DMS 273 (cell line): ENCODE measurements at regions not wholly inside any gene's neighbourhood (a gene's known extent, or its start where the extent isn't known, plus 50 kb on each side); places are given as distances from the start of the nearest gene placed in this dataset.

Experiments
- DNase-seq: peaks from one replicate; lab custom pipeline; 2025; ENCODE audit not compliant: unreplicated experiment; lab: John Stamatoyannopoulos, UW

- DNase-seq = no peak
Observed at GRCh38 chr3:150074697-150075416, 104.2 kb upstream of the PFN2 start.

- no peak for DNase-seq
Observed at GRCh38 chr3:150074277-150074676, 103.6 kb upstream of the PFN2 start.

DNA sequence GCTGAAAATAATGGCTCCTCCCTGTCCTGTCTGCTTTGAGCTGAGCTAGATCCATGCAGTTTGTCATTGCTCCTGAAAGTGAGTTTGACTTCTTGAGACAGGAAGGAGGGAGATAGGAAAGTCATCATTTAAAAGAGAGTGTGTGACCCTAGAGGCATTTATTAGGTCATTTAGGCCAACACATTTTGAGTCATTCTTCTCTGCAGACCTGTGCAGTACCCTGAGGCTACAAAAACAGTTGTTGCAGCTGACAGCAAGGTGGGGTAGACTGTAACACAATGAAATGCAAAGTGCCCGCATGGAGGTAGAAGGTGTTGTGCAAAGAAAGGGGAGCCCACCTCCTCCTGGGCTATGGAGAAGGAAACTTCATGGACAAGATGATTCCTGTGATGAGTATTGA, 102.8 kb upstream of the PFN2 start:
- no peak for DNase-seq

- no peak for DNase-seq
Observed at GRCh38 chr3:150073031-150073430, 102.3 kb upstream of the PFN2 start.

GRCh38 chr3:150072576-150072975, 101.9 kb upstream of the PFN2 start:
- no peak for DNase-seq

GRCh38 chr3:150070271-150070670, 99.6 kb upstream of the PFN2 start:
- no peak for DNase-seq

DNA sequence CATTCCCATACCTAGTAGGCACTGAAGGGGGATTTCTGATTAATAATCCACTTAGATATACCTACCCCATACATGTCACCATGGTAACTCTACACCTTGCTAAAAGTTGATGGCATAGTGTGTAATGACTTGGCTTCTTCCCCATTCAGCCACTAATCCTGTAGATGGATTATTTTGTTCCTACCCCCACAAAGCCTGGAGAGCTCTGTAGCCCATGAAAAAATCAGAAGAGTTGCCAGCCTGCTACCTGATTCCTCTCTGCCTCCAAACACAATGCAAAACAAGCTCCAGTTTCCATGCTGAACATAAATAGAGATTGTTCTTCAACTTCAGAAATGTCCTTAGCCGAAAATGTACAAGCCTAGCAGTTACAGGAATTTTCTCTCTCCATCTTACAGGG, 98.9 kb upstream of the PFN2 start:
- DNase-seq = peak; percentile 50

DNA sequence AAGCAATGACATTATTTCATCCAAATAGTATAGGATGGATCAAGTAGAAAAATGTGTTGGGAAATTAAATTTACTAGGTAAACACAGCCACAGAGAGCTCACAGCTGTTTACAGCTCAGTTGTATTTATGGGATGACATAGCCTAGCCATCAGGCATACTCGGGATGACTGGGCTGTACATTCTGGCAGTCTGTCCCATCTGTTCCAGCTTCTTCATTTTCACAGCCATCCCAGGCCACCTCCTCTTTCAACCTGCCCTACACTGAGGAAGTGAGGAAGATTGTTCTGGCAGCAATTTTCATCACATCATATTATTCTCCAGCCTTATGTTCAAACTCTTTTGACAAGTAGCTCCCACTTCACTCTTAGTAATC, 98.4 kb upstream of the PFN2 start:
- DNase-seq = peak; percentile 86

DNA sequence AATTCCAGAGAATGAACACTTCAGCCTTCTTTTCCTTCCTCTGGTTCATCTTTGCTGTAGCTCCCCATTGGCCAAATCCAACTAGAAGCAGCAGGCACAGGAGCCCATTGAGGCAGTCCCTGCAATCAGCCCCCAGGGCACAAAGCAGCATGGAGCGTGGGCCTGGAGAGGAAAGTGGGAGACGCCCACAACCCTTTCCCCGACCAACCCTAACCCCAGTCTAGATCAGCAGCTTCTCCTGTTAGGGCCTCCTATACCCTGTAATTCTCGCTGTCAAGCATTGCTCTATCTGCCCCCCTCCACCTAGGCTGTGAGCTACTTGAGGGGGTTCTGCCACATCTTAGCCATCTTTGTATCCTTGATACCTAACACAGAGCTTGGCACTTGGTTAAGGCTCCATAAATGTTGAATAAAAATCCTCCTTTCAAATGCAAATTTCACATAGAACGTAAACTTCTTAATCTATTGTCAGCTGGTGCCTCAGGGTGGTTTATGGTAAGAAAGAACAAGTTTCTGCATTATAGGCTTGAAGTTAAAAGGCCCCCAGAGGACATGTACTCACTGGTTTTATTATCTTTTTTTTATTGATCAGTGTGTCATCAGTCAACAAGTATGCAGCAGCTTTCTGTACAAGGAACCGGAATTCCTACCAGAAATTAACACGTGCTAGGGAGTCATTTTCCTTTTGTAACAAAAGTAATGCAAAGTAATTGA, 97.9 kb upstream of the PFN2 start:
- DNase-seq = no peak

GRCh38 chr3:150067561-150067960, 96.9 kb upstream of the PFN2 start:
- no peak for DNase-seq

DNA sequence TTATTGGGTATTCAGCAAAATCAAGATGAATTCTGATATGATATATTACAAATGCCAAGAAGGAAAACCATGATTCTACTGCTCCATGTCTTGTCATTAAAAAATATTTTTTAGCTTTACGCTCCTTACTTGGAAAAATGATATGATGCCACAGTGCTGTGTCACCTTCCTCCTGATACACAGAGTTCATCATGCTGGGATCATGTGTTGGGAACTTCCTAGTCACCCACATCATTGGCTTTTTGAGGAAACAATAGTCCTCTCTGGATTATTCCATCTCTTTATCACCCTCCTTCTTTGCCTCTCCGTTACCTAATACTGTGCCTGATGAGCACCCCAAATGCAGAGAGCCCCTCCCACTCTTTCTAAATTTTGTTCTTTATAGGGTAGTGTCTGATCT, 94.3 kb upstream of the PFN2 start:
- no peak for DNase-seq

DNA sequence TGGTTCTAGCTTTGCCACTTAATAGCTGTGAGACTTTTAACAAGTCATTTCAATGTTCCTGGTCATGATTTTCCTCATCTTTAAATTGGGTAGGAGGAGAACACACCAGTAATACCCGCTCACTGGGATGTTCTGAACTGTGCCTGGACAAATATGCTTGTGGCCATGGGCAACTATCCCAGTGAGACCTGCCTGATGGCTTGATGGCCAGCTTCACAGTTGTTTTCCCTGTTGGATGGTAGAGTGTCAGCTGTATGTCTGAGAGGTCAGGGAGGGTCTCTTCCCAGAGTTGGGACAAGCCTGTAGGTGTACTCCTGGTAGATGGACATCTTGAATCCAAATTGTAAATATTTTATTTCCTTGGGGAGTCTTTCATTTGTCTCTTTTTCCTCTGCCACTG, 92.5 kb upstream of the PFN2 start:
- DNase-seq = no peak

GRCh38 chr3:150062492-150062891, 91.8 kb upstream of the PFN2 start:
- peak; percentile 43 for DNase-seq

- peak; percentile 66 for DNase-seq
Observed at GRCh38 chr3:150061288-150062024, 90.8 kb upstream of the PFN2 start.

DNA sequence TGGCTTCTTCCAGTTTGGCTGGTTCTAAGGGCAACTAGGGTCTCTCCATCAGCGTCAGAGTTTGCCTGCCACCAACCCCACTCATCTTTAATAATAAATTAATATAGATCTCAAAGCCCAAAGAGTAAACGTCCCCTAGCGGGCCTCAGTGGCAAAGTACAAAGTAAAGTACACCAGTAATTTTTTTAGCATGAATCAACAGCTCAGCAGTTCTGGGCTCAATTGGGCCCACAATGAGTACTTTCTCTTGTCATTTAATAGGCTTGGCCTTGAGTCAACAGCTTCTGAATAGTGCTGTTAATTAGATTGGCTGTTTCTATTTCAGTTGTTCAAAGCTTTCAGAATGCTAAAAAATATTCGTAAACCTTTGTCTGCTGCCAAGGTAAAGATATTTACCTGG, 89.0 kb upstream of the PFN2 start:
- no peak for DNase-seq

- peak; percentile 39 for DNase-seq
Observed at GRCh38 chr3:150059241-150059640, 88.5 kb upstream of the PFN2 start.

DNA sequence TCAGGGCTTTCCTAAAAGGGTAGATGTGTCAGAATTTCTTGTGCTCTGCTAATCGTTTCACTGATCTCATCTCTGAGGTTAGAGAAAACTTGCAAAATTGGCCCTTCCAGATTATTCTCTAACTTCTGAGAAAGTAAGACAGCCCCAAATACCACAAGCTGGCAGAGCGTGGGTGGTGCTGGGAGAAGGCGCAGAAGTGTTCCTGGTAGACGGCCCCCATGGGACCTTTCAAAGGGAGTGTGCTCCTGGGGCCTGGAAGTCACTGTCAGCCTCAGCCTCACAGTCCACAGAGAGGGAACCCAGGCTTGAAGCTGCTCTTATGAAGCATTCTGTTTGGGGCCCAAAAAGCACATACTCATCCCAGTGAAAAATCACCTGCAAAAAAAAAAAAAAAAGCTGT, 86.5 kb upstream of the PFN2 start:
- no peak for DNase-seq

GRCh38 chr3:150055332-150055731, 84.6 kb upstream of the PFN2 start:
- no peak for DNase-seq

- no peak for DNase-seq
Observed at GRCh38 chr3:150054635-150055034, 83.9 kb upstream of the PFN2 start.

- DNase-seq = no peak
Observed at GRCh38 chr3:150050510-150050909, 79.8 kb upstream of the PFN2 start.

- DNase-seq = no peak
Observed at GRCh38 chr3:150049317-150049716, 78.6 kb upstream of the PFN2 start.

DNA sequence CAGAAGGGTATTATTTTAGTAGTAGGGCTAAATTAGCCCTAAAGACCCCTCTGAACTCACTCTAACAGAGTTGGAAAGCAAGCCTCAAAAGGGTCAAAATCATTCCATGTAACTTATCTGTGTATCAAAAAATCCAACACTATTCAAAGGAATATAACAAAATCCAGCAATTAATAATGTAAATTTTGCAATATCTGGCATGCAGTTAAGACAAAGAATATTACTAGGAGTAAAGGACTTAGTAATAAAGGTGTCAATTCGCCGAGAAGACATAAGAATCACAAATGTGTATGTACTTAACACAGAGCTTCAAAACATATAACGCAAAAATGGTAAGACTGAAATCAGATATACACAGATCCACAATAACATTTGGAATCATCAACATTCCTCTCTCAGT, 71.2 kb upstream of the PFN2 start:
- DNase-seq = no peak
